HG03139 (cell line): ENCODE measurements at regions not wholly inside any gene's neighbourhood (a gene's known extent, or its start where the extent isn't known, plus 50 kb on each side); places are given as distances from the start of the nearest gene placed in this dataset.

Experiments used
- ATAC-seq: cut with Tn5 transposase; IDR thresholded peaks from one replicate; pipeline ENCODE4 v1.9.1; 2021; ENCODE audit not compliant: unreplicated experiment

GRCh38 chr11:112881461-112881860, 79.8 kb upstream of the NCAM1 start:
- ATAC-seq: no peak

- no peak for ATAC-seq
These were observed 78.5 kb upstream of the NCAM1 start for GRCh38 chr11:112882494-112883381.

DNA sequence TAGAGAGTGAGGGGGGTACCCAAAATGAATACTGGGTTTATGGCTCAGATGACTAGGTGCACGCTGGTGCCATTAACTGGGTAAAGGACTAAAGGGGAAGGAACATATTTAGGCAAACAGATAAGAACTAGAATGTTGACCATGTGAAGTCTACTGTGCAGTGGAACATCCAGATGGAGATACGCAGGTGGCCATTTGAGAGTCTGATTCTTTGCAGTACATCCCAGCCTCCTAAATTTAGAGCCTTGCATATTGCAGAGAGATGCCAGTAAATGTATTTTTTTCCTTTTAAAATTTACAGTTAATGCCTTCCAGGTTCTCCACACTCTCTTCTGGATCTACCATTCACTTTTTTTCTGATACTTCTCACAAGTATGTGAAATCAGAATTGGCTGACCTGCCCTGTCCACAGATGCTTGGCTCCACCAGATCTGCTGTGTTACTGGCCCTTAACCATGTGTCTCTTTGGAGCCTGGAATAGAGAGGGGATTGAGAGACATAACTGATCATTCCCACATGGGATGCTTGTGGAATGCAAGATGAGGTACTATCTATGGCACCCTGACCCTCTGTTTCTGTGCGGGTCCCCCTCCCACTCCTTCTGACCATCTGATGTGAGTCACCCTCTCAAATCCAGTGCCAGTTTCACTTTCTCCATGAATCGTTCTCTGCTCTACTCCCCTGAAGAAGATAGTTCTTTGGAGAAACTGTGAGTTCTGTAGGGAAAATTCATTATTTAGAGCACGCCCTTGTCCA, 77.0 kb upstream of the NCAM1 start:
- no peak for ATAC-seq

- ATAC-seq: no peak
These were observed 75.3 kb upstream of the NCAM1 start for GRCh38 chr11:112885744-112886433.

DNA sequence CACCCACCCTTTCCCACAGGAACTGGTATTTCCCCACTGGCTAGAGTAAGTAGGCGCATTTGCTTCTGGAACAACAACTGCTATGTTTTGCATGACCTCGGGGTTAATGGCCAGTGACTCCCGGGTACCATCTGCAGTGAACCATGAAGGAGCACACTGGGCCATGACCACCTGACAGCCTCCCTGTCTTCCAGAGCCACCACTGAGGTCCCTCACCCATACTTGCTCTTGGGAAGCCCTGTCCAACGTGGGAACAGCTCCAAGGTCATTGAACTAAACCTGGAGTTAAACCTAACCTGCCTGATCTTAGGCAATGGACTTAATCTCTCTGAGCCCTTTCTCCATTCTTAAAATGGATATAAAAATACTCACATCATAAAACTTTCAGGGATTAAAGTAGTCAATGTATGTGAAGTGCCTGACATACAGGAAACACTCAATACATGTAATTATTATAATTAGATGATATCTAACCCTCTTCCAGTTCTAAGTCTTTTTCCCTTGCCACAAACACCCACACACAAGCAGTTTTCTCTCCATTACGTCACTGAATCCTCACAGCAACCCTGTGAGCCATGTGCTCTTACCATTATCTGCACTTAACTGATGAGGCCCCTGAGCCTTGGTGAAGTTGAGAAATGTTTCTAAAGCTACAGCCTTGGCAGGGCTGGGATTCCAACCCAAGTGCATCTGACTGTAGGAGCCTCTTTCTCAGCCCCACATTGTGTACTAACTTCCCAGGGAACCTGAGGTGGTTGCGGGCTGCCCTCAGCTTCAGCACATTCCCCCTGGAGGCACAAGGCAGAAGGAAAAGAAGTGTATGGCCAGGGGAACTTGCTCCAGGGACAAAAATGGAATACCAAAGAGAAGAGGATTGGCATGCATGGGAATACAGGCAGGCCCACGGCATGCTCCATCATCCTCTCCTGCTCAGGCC, 74.5 kb upstream of the NCAM1 start:
- ATAC-seq: no peak

- ATAC-seq: no peak
These were observed 71.8 kb upstream of the NCAM1 start for GRCh38 chr11:112889446-112889845.

GRCh38 chr11:112899235-112900006, 61.8 kb upstream of the NCAM1 start:
- no peak for ATAC-seq

- ATAC-seq: no peak
These were observed 59.3 kb upstream of the NCAM1 start for GRCh38 chr11:112901924-112902323.

GRCh38 chr11:112902361-112903011, 58.7 kb upstream of the NCAM1 start:
- no peak for ATAC-seq

DNA sequence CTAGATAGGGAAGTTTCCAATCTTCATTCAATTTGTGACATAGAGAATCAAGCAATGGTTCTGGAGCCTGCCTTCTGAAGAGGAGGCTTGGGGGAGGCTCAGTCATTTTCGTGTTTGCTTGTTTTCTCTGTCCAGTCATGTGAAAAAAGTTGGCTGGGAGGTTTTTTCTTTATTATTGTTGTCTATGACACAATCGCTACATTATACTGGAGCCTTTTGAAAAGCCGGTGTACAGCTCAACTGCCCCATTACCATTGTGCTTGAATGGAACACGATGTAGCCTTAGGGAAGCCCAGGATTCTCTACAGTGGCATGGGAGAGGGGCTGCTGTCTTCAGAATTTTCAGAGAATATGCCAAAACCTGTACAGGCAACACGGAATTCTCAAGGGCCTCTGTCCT, 57.9 kb upstream of the NCAM1 start:
- ATAC-seq: no peak

DNA sequence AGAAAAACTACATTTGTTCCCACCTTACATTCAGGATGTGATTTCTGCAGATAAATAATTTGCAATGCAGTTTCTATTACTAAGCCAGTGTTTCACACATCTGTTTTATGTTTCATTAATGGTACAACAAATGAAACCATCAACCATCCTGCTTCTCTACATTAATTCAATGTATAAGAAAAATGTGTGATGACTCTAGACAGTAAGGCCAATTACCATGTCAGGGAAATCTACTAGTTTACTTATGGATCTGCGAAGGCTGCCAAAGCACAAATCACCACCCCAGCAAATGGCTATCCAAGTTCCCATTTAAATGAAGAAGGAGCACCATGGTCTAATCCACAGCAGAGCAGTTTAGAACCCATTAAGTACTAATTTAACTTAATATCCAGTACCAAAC, 50.1 kb upstream of the NCAM1 start:
- ATAC-seq: no peak
